CD4-positive, alpha-beta T cell treated with Interleukin-10 for 1 hour (primary cell): ENCODE measurements at regions not wholly inside any gene's neighbourhood (a gene's known extent, or its start where the extent isn't known, plus 50 kb on each side); places are given as distances from the start of the nearest gene placed in this dataset.
A peak's percentile ranks its signal among the peaks of the same experiment; 100 is the strongest.

ENCODE experiments used
- DNase-seq: peaks from one replicate; pipeline ENCODE4 v3.0.0-alpha.2; 2020

DNA sequence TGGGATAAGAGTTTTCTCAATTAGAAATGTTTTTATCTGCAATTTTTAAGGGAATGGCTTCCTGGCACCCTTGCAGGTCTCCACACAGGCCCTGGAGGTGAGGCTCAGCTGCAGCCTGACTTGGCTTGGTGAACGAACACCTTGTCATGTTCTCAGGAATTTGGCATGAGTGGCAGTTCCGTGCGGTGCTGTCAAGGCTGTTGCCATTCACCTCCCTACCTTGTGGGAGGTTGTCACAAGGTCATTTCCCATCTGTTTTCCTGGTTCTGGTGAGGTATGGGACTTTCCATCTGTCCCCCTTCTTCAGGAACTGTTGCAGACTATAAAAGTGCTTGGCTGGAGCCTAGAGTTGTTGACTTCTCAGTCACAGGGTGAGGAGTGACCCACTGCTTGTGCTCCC, 82.9 kb downstream of the ELOVL4 start:
- no peak for DNase-seq

DNA sequence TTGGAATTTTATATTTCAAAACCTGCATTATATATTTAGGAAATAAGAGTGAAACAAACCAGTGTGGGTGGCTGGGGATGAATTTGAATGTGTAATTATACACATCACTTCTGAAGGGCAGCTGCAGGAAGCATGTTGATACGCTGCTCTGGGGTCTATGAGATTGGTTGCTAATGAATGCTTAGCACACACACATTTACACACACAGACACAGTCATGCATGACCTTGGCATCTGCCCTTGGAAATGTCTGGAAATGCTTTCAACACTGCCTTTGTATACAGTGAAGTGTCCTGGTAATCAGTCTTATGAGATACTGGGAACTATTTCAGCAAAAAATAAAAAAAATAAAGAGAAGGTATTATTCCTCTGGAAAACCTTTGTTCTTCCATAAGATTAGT, 83.4 kb downstream of the ELOVL4 start:
- no peak for DNase-seq

DNA sequence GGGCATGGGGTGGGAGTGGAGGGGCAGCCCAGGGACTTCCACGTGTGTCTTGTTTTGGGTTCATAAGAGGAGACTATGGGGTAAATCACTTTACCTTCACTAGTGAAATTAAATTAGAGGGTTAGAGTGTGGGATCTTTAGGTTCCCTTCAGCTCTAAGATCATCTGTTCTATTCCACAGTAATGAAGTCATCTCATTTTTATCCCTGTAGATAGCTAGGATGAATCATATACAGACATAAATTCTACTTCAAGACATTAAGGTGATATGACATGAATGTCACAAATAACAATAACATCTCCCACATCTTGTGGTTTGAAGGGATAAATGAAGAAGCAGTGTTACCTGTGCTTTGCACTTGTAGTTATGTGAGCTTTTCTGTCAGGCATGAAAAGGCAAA, 83.8 kb downstream of the ELOVL4 start:
- no peak for DNase-seq

DNA sequence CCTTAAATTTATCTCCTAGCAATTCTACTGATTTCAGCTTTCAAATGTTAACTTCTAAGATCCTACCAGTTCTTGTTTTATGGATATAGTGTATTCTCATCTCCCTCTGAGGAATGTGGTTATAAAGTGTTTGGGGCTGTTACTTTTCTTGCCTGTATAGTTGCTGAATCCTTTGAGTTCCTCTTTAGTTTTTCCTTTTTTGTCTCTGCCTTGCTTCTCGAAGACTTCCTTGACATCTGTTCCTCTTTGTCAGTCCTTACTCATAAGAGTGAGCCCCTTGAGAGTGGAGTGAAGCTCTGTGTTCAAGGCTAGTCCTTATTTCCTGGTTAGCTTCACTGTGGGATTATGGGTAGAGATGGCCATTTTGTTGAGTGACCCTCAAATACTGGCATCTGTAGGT, 84.6 kb downstream of the ELOVL4 start:
- DNase-seq, result no peak

DNA sequence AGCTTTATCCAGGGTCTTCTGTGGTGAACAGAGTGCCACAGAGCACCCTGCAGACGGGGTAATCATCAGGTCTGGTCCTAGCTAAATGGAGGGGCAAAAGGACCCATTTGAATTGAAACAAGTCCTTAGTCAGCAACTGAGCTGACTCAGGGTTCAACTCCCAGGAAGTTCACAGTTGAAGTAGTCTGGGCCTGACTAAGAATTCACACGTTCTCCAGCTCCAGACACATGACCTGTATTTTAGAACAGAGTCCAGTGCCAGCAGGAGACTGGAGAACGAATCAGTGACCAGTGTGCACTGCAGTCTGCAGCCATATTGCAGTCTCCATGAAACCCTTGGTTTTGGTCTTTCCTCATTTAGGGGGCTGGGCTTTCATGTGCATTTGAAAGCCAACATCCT, 85.2 kb downstream of the ELOVL4 start:
- no peak for DNase-seq

DNA sequence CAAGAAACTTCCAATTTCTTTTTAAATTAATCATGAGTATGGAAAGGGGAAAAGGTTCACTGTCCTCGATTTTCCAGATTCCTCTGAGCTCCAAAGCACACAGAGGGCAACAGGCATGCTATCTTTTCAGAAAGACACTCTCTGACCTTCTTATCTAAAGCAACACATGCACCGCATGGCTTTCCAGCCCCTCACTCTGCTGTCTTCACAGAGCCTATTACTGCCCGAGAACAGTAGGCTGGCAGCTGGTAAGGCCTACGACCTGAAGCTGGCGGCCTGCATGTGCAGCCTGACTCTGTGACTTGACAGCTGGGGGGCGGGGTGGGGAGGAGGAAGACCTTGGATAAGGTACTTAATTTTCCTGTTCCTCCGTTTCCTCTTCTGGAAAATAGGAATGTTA, 86.3 kb downstream of the ELOVL4 start:
- no peak for DNase-seq

DNA sequence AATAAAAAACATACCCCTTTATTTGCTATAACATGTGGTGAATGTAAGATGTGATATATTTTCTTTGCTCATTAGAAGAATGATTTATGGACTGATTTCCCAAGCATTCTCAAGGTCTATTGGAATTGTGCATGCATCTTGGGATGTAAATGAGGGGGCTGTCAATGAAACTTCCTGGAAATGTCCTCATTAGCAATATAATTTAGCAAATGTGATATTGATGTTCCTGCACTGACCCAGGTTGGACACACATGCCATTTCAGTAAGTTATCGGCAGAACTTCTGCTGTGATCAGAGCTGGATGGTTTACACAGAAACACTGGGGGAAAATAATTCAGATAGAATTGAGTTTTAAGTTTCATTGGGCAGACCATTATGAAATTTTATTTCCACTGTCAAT, 99.9 kb downstream of the ELOVL4 start:
- DNase-seq, result no peak

DNA sequence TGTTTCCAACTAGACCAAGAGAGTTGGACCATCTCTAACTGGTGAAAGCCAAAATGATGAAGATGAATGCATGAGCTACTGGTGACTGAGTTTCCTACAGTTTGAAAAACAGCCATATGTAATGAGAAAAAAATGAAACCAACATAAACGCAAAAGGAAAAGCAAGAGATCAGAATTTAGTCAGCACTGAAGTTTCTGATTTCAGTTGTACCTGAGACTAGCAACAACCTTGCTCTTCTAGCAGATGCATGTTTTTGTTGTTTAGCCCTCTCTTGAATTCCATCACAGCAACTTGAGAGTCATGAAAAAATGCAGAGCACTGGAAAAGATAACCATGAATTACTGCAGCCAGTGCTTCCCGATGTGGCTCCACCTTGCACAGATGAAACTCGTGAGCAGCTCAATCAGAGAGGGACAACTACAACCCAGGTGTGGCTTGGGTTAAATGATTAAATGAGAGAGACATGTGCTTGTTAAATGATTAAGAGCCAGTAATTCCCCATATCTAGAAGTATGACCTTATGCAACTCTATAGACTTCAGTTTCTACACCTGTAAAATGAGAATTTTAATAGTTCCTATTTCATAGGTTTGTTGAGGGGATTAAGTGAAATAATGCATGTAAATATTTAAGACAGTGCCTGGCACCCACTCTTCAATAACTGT, 104.8 kb downstream of the ELOVL4 start:
- DNase-seq, result no peak

DNA sequence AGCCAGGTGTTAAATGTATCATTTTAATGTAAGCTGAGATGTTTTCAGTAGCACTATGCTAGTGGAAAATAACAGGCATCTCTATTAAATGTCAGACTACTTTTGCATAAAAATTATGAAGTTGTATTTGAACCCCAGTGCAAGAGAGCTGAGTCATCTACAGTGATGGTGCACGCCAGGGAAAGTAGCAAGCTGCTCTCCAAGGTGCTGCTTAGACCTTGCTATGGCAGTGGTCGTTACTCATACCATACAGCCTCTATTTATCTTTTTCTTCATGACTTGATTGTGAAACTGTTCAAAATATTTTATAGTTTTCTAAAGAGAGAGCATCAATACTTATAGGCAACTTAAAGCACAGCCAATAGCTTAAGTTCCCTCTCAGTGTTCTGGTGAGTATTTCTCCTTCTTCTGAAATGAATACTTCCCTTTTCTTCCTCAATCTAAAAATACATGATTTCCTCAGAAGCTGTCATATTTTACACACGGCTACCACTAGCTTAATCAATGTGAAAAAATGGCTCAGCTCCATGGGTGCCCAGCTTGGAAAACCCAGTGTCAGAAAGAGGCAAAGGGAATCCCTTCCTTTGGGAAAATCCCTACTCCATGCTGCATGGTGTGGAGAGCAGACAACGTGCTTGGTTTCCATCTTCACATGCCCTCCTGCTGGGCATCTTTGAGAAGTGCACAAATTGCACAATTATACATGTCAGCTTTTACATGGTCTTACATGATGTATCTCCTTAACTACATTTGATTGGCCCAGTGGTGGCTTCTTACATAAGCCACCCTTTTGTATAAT, 105.6 kb downstream of the ELOVL4 start:
- no peak for DNase-seq

DNA sequence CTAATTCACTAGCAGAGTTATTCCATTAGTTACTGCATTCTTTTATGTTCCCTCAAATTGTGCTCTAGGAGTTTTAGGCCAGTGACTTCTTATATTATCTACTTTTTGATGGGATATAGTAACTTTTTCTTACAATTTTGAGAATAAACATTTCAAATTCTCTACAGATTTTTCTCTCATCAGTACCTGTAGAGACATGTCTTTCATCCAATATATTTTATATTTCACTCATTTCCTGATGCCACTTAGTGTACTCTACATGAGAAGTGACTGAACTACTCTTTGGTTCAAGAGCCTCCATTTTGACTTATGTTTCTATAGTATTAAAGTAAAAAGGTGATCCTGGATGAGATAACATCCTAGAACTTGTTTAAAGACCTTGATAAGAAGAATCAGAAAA, 108.5 kb downstream of the ELOVL4 start:
- no peak for DNase-seq

DNA sequence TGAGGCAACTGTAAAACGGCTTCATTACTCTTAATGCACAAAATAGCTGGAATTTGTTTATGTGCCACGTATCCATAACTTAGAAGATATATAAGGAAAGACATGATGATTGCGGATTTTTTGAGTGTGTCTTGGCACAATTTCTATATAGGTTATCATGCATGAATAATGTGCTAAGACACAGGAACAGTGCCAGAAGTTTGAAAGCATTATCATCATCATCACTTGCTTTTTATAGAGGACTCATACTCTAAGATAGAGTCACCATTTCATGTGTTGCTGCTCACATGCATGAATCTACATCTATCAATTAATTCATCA, 113.4 kb downstream of the ELOVL4 start:
- DNase-seq, result no peak

DNA sequence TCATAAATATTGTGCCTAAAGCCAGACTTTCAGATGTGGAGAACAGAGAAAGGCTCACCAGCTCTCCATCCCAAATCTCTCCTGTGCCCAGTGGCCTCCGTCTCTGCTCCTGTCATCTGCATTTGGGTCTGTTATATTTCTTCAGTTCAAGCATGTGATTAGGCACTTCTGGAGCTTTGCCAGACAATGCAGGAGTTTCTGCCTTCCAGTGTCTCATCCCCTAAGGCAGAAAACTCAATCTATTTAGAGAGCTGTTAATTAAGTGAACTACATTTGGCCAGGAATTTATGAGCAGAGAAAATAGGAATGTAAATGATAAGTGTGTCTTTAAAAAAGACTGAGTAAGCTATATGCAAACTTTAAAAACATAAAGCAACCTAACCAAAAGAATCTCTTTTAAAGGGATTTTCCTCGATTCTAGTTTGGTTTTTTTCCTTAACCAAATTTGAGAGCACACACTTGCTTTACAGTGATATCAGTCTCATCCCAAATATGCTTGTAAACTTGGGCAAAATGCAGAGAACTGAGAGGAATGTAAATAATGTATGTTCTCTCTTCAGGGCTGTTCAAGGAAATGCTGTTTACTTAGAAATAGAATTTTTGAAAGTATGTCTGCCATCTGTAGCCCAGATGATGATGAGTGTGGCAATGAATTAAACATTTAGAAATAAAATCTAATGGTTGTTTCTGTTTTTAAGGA, 113.9 kb downstream of the ELOVL4 start:
- no peak for DNase-seq

DNA sequence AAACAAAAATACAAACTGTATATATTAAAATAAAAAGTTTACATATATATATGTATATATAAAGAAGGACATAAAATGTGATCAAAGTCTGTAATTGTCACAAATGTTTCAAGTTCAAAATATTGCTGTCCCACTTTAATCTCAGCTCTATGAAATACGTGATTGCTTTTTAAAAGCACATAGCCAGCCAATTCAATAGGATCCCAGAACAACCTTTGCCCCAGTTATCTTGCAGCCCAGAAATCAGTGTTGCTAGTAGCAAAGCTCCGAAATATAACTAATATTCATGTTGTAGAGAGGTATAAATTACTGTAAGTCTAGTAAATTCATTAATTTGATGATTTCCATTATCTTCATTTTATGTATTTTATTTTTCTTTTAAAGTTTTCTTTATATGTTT, 114.6 kb downstream of the ELOVL4 start:
- no peak for DNase-seq

DNA sequence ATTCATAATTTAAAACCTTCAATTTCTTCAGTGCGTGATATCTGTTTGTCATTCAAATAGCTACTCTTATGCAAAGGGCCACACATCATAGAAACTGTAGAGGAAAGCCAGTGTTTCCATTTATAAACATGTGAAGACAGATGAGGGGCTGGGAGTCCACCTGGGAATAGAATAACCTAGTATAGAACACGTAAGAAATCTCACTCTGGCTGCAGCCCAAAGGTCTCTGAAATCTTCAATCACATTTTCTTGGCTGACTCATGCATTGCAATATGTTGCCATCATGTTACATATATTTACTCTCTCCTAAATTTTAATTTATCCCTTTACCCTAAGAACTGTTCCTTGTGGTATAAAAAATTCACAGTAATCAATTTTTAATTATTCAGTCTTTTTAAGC, 123.2 kb downstream of the ELOVL4 start:
- no peak for DNase-seq

DNA sequence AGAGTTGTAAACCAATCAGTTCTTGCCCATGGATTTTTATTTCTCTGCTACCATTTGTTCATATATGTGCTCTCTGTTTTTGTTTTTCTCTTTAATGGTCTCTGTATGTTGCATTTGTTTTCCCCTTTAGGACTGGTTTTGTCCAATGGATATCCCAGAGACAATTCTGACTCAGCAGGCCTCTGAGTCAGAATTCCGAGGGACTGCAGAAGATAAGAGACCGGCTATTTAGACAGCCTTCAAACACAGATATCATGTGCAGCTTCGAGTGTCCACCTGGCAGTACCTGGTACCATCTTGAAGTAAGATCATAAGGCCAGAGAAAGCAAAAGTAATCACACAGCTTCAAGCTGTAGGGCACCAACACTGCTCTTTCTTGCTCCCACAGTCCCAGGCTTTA, 125.5 kb downstream of the ELOVL4 start:
- DNase-seq, result no peak

DNA sequence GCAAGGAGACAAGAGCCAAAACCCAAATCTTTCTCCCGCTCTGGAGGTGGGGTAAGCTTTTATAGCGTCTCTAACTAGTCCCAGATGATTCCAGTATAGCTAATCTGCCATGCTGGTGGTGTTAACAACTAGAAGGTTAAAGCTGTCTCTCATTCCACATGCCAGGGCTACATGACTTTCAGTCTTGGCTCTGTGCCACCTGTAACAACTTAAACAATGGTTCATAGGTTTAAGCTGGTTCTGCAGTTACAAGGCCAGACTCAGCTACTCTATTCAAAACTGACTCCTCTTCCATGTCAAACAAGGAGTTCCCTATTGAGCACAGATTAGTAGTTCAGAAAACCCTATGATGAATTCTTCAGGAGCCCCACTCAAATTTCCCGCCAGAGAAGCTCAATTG, 128.9 kb downstream of the ELOVL4 start:
- DNase-seq, result no peak

DNA sequence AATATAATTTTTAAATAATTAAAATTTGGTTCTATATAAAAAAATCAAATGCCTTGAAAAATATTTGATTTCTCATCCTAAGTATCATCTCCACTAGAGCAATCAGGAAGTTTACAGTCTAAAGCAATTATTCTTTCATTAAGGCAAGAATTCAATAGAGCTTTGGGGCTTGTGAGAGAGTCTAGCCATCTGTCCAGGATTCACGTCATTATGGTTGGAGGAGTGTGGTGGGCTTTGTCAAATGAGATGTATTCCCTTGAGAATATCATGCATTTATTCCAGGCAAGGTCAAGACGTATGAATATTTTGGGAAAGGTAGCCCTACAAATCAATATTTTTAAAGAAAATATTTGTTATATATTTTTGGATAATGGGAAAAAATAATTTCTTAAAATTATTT, 132.4 kb downstream of the ELOVL4 start:
- no peak for DNase-seq

DNA sequence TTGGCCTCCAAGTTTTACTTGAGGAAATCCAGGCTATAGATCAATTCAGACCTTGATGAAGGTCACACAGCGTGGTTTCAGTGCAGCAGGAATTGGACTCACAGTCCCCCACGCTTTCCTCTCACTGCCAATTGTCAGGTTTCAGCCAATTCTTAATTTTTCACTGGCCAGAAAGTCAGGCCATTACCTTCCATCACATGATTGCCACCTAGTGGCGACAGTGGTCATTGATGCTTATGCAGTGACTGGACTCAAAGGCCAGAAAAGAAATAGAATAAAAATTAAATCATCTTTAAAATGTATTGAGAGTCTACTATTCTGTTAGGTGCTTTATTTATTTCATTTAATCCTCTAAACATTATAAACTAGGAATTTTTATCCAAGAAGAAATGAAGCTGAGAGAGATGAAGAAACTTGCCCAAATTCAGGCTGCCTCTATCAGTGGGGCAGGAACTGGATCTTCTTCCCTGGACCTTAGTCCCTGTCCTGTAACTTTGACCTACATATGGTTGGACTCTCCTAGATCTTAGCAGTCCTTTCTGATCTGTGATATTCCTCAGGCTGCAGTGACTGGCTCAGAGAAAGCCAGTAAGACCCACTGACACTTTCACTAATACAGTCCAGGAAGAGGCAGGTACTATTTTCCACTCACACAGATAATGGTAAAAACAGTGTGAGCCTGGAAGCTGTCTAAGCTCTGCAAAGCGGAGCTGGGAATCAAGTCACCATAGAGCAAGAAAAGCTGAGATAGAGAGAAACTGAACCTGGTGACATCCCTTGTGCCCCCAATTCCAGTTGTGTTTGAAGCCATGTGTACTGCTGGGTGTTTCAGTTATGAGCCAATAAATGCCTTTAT, 133.3 kb downstream of the ELOVL4 start:
- DNase-seq, result peak; percentile 52

DNA sequence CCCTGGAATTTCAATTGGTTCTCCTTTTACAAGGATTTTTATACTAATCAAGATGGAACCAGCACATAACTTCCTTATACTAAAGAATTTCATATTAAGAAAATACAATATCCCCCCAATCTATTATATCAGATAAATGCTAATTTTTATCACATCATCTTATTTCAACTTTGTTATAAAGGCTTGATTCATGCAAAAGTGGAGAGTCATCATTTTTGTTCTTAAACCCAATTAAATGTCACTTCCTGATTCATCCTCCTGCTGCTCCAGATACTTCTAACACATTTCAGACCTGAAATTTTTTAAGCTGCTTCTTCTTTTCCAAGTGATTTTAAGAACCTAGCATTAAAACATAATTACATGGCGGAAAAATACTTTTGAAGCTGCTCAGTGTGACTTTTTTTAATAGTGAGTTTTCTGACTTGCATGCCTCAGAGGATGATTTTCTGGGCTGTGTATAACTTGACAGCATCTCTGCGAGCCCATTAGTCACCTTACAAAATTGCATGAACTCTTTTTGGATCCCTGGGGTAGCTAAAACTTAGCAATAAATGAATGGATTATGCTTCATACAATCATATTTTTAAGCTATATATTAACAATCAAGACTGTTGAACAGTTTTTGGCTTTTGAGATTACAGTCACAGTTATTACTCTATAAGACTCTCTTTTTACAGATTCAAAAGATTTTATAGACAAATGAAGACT, 134.1 kb downstream of the ELOVL4 start:
- no peak for DNase-seq

DNA sequence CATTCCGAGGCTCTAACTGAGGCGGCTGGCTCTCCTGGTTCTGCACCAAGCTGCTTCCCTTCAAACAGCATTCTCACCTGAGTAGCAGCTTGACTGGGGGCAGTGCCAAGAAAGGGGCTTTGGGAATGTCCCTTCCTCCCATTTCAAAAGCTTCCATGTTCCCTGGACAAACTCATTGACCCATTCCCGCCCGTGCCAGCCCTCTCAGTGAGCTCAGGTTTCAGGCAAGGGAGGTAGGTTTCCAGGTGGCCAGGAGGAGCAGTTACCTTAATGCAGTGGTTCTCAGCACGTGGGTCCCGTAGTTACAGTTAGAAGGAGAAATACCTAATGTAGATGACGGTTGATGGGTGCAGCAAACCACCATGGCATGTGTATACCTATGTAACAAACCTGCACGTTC, 135.2 kb downstream of the ELOVL4 start:
- DNase-seq, result no peak

DNA sequence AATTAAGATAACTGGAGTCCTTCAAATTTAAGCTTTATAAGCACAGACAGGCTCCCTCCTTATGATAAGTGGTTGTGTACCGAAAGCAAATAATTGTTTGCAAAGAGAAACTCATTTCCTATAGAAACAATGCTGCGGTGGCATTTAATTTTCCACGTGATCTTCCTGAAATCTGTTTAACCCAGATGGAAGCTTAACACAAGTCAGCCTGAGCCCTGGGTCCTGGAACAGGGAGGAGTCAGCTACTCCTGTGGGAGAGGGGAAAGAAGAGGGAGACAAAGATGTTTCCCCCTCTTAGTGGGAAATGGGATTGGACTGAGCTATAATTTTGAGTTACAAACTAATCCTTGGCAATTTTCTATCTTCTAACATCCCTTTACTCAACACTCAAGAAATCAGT, 136.5 kb downstream of the ELOVL4 start:
- DNase-seq, result no peak

DNA sequence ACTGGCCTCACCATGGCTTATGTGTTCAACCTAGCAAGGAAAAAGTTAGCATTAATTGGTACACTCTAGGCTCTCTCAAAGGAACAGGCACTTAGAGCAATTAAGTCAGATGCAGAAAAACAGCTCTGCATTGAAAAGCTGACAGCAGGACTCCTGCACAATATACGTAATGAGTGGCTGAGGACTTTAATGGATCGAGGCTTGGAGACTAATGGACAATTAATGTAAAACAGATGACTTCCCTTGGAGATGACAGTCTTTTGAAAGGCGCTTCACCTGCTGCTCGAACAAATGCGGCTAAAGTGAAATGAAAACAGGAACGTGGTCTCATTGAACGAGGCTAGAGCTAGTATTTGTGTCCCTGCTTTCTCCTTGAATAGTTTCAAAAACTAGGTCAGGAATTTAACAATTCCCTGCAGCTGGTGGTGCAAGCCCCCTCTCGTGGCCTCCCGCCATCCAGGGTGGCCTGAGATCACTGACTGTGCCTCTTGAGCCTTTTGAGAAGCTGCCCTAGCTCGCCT, 137.1 kb downstream of the ELOVL4 start:
- DNase-seq, result no peak

DNA sequence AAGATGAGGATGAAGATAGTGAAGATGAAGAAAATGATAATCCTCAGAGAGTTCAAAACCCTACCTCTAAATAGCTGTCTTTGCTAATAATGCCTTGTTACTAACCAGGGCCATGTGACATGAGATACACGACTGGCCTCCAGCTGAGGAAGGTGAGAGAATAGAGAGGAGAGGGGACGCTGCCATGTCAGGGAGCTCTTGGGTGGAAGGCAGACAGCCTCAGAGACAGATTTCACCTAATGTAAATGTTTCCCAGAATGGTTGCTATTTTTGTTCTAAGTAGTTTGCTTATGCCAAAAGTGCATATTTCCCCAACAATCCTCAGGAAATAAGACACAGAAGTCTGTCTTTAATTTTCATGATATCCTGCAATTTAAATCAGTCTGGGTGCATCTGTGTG, 138.4 kb downstream of the ELOVL4 start:
- DNase-seq, result no peak
